OCI-LY1 (cell line): ENCODE measurements at regions not wholly inside any gene's neighbourhood (a gene's known extent, or its start where the extent isn't known, plus 50 kb on each side); places are given as distances from the start of the nearest gene placed in this dataset.

Source experiments
- EZH2 ChIP-seq: fragments of 200-600 bp; sonication (generic), shearing (Covaris generic); IDR thresholded peaks from 2 replicates; pipeline ENCODE4 v1.8.0; 2017; ENCODE audit warnings: borderline replicate concordance, mixed run types, mild to moderate bottlenecking, antibody characterized with exemption, low read length, moderate library complexity, mixed read lengths
- TF ChIP-seq, protein P1 (sequence below): fragments of 200-600 bp; sonication (generic), shearing (Covaris generic); IDR thresholded peaks from 2 replicates; pipeline ENCODE4 v1.5.1; 2017; ENCODE audit warnings: mild to moderate bottlenecking, antibody characterized with exemption, low read length, moderate library complexity, mixed read lengths

DNA sequence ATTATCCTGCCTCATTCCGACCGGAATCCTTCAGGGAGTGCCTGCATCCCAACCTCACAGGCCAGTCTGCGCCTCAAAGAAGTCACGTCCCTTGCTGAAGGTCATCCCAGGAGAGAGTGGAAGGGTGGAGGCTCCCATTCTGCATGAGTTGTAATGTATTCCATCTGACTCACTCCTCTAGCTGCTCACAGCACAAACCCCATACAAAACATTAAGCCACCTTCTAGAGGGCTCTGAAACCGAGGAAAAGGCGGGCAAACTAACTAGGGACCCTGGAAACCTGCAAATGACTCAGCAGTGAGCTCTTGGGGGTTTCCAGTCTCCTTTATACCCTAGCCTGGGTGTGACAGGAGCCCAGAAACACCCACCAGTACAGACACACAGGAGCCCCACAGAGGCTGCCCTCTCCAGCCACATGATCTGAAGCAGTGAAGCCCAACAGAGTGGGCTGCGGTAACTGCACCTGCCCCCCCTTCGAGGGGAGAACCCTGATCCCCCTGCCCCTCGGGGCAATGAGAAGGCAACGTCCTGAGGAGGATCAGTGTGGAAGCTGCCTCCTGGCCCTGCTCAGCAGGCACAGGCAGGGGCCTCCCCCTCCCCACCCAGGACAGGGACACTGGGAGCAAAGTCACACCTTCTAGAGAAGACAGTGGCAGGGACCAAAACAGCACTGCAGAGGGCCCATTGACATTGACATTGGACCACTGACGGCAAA is 69.3 kb upstream of the SNTG2 start:
- no peak for TF ChIP-seq EZH2
- TF ChIP-seq, protein P1, sequence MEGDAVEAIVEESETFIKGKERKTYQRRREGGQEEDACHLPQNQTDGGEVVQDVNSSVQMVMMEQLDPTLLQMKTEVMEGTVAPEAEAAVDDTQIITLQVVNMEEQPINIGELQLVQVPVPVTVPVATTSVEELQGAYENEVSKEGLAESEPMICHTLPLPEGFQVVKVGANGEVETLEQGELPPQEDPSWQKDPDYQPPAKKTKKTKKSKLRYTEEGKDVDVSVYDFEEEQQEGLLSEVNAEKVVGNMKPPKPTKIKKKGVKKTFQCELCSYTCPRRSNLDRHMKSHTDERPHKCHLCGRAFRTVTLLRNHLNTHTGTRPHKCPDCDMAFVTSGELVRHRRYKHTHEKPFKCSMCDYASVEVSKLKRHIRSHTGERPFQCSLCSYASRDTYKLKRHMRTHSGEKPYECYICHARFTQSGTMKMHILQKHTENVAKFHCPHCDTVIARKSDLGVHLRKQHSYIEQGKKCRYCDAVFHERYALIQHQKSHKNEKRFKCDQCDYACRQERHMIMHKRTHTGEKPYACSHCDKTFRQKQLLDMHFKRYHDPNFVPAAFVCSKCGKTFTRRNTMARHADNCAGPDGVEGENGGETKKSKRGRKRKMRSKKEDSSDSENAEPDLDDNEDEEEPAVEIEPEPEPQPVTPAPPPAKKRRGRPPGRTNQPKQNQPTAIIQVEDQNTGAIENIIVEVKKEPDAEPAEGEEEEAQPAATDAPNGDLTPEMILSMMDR: no peak
